SIG-M5 treated with dmso at 0.1 percent for 504 hours (cell line): ENCODE measurements at regions not wholly inside any gene's neighbourhood (a gene's known extent, or its start where the extent isn't known, plus 50 kb on each side); places are given as distances from the start of the nearest gene placed in this dataset.
A peak's percentile ranks its signal among the peaks of the same experiment; 100 is the strongest.

Experiments used
- DNase-seq: peaks from one replicate; lab custom pipeline; 2025; ENCODE audit not compliant: unreplicated experiment; lab: John Stamatoyannopoulos, UW

GRCh38 chr3:148128136-148128535, 569.6 kb upstream of the AGTR1 start:
- no peak for DNase-seq

DNA sequence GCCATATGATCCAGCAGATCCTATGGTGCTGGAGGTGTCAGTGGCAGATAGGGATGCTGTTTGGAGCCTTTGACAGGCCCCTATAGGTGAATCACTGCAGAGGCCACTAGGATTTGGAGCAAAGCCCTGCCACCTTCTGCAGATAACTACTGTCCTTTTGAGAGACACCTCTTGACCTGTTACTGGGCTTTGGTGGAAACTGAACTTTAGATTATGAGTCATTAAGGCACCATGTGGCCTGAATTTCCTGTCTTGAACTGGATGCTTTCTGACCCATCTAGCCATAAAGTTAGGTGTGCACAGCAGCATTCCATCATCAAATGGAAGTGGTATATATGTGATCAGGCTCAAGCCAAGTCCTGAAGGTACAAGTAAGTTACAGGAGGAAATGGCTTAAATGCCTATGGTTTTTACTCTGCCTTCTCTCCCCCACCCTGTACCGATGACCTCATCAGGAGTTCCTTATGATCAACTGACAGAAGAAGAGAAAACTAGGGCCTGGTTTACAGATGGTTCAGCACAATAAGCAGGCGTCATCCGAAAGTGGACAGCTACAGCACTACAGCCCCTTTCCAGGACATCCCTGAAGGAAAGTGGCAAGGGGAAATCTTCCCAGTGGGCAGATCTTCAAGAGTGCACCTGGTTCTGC, 565.6 kb upstream of the AGTR1 start:
- no peak for DNase-seq

DNA sequence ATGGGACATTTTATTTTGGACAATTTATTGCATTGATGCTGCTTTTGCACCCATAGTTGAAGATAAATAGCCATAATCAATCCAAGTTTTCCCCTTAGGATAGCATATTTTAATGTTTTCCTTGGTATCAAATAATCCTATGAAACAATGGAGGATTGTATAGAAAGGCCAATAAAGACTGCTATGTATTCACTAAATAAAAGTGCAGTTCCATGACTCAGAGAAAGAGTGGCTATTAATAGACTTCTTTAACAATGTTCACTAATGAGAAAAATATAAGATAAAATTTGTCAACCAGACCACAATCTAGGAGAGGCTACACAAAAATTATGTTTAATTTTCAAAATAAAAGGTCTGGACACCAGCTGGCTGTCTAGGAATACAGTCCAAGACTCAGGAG, 560.9 kb upstream of the AGTR1 start:
- DNase-seq: no peak

DNA sequence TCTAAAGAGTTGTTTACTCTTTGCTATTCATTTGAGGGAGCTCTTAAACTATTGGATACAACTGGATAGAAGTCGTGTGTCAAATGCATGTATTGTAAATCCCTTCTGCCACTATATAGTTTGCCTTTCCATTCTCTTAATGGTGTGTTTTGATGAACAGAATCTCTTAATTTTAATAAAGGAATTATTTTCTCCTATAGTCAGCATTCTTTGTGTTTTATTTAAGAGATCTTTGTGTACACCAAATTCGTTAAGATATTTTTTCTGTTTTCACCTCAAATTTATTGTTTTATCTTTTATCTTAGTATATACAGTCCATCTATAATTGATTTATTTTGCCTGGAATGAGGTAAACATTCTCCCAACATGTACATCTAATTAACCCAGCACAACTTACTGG, 551.5 kb upstream of the AGTR1 start:
- no peak for DNase-seq

DNA sequence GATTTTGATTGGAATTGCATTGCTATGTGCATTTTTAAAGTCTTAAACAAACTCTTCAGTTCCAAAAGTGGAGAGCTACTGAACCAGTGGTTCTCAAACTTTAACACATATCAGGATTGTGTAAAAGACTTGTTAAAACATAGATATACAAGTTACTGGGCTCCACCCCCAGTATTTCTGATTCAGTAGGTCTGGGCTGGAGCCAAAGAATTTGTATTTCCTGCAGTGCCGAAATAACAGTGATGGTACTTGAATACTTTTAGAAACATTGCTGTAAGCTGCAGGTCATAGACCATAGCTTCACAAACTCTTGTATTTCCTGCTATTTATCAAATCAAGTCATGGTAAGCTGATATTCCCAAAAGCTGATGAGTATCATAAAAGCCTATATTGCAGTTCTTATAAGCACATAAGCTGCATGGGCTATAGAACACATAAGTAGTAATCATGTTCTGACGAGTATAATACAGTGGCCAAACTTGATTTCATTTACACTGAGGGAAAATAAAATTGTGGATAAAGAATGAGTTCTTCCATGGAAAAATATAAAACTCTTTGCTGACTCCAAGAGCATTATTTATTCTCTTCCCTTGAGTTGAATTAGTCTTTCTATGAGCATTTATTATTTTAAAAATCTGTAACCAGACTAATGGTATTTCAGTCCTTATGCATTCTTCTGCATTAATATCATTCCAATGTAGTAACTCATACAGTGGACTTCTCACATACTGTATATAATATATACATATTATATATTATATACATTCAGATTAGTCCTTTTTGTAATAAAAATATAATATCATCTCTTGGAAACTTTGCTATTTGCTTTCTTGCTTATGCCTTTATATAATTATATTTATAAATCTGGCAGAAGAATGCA, 550.5 kb upstream of the AGTR1 start:
- no peak for DNase-seq

GRCh38 chr3:148147903-148148302, 549.8 kb upstream of the AGTR1 start:
- DNase-seq: no peak

- no peak for DNase-seq
Observed at GRCh38 chr3:148149556-148149955, 548.1 kb upstream of the AGTR1 start.

DNA sequence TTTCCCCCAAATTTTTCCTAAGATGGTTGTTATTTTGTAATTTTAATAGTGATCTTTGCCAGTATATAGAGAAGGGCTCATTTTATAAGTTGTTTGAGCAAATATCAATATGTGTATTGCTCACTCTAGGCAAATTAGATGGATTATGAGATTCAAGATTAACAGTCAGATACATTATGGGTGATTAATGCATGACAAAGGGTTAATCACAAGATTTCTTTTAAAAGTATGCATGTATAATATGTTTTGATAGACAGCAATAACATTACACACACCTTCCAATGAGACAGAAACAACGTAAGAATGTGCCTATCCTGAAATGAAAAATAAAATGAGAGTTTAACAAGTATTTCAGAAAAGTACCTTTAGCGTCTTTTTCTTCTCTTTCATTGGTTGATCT, 547.6 kb upstream of the AGTR1 start:
- DNase-seq: no peak

DNA sequence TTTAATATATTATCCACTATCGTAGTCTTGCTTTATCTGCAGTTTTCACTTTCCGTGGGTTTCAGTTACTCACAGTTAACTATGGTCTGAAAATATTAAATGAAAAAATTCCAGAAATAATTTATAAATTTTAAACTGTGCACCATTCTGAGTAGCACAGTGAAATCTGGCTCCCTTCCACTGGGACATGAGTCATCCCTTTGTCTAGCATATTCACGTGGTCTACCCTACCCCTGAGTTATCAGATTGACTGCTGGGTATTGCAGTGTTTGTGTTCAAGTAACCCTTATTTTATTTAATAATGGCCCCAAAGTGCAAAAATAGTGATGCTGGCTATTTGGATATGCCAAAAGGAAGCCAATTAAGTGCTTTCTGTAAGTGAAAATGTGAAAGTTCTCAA, 539.5 kb upstream of the AGTR1 start:
- peak; percentile 6 for DNase-seq

DNA sequence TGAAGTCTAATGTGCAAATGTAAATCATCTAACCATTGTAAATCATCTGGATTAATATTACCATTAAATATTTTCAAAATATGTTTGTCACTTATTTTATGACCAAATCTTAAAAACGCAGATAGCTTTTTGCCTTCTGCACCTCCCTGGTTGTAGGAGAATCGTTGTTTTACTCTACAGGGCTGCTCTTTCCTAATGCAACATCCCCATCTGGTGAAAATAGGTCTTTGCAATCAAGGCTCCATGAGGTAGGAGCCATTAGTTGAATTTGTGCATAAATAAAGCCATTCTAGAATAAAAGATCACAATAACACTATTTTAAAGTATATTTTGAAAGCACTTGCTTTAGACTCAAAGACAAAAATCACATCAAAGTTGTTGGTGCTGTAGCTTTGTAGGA, 535.6 kb upstream of the AGTR1 start:
- DNase-seq: no peak

- DNase-seq: no peak
Observed at GRCh38 chr3:148168347-148168746, 529.4 kb upstream of the AGTR1 start.

GRCh38 chr3:148173851-148174250, 523.9 kb upstream of the AGTR1 start:
- DNase-seq: no peak

- no peak for DNase-seq
Observed at GRCh38 chr3:148175214-148175613, 522.5 kb upstream of the AGTR1 start.

- DNase-seq: no peak
Observed at GRCh38 chr3:148178503-148178902, 519.2 kb upstream of the AGTR1 start.

DNA sequence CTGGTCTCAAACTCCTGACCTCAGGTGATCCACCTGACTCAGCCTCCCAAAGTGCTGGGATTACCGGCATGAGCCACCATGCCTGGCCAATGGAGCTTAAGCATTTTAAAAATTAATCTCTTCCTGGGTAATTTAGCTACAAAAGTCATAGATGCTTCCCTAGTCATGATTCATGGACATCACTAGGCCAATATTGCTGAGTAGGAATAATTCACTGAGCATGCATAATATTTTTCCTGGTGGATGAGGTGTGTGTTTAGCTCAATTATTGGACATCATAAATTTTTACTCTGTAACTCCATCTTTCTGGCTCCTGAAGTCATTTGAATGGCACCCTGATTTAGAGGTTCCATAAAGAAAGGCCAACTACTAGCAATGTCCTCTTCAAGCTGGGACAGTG, 512.9 kb upstream of the AGTR1 start:
- no peak for DNase-seq

DNA sequence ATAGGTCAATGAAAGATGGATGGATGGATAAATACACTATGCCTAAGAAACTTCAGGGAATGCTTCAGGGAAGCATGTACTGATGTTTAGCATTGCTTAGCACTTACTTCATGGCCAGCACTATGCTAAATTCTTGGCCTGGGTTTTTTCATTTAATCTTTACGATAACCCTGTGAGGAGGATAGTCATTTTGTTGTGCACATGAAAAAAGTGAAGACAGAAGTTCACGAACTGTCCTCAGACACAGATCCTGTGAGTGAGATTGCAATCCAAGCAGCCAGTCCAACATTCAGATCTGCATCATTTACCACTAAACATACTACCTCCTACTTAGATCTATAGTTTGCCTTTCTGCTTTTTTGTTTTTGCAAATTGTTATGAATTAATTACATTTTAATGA, 510.8 kb upstream of the AGTR1 start:
- no peak for DNase-seq

DNA sequence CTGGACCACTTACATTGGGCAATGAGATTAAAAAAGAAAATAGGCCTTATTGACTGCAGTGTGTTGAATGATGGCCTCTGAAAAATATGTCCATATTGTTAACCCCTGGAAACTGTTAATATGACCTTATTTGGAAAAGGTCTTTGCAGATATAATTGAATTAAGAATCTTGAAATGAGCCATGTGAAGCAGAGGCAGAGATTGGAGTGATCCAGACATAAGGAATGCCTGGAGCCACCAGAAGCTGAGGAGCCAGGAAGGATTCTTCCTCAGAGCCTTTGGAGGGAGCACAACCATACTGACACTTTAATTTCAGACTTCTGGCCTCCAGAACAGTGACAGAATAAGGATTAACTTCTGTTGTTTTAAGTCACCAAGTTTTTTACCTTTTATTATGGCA, 510.4 kb upstream of the AGTR1 start:
- DNase-seq: no peak

GRCh38 chr3:148190441-148190990, 507.2 kb upstream of the AGTR1 start:
- DNase-seq: no peak

- no peak for DNase-seq
Observed at GRCh38 chr3:148191966-148192365, 505.7 kb upstream of the AGTR1 start.

DNA sequence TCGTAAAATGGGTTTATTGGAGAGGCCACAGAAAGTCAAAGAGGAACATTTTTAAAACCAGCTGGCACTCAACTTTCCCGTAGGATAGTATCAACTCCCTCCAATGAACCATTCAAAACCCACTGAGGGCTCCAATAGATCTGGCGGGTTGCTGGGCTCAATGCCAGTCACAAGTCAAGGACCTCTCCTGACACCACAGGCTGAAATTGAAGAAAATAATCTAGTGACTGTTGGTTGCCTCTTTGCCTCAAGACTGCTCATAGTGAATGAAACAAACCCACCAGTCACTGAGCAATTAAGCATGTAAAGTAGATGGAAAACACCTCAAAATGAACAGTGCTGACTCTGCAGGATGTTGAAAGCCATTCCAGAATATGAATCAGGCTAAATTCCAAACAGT, 500.6 kb upstream of the AGTR1 start:
- DNase-seq: no peak

GRCh38 chr3:148202386-148202785, 495.3 kb upstream of the AGTR1 start:
- peak; percentile 8 for DNase-seq

DNA sequence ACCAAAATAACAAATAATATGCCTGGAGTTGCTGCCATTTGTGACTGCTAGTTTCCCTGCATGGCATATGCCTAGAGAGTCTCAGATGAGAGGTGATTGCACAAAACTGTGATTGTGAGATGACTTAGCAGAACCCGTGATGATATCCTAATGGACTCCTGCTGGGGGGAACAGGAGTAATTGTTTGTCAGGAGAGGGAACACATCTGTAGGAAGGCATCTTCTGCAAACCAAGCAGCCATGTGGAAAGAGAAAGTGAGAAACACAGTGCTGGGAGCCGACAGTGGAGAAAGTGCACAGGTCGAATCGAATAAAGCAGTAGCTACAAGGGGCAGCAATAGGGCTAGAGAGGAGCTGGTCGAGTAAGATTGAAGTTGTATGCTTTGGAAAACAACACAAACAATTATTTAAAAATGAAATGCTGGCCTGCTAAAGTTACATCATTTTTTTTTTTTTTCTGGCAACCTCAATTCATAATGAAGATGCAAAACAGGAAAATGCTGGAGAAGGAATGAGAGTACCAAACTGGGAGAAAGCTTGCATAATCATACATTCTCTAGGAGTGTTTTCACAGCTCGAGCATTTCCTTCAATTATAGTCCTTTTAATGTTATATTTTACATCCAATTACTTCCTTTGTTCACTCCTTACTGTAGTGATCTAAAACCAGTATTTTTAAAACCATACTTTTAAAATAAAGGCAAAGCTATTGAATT, 494.2 kb upstream of the AGTR1 start:
- no peak for DNase-seq
